ENCODE measurements at regions not wholly inside any gene's neighbourhood (a gene's known extent, or its start where the extent isn't known, plus 50 kb on each side); places are given as distances from the start of the nearest gene placed in this dataset.

DNA sequence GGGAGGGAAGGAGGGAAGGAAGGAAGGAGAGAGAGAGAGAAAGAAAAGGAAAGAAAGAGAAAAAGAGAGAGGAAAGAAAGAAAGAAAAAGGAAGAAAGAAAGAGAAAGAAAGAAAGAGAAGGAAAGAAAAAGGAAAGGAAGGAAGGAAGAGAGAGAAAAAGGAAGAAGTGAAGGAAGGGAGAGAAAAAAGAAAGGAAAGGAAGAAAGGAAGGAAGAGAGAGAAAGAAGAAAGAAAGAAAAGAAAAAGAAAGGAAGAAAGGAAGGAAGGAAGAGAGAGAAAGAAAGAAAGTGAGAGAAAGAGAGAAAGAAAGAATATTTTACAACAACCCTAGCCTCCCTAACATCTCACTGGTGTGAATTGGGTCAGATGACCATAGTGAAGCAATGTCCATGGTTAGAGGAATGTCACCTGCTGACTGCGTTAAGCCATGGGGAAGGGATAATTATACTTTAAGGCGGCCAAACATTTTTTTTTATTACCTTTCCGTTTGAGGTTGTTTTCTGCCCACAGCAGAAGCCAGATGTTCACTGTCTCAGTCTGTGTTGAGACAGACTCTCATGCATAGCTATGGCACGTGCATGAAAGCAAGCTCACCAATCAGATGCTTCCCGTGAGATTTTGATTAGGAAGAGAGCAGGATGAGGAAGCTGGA is 76.4 kb downstream of the SNRPE start (continued):
- TF ChIP-seq CTCF (conservative IDR thresholded peaks at IDR 0.05; ENCODE audit: low read depth in 2 of 2) (no peak), CREB1 (CRISPR knock-in tag; IDR thresholded peaks at IDR 0.05; ENCODE audit: low read depth) (no peak), EZH2phosphoT487 (IDR thresholded peaks at IDR 0.05; ENCODE audit: unreplicated experiment) (no peak), ETS1 (IDR thresholded peaks at IDR 0.05) (no peak), JUNB (IDR thresholded peaks at IDR 0.05; ENCODE audit: unreplicated experiment) (no peak), ZNF114 (CRISPR knock-in tag; IDR thresholded peaks at IDR 0.05) (no peak)

- Histone ChIP-seq H3K36me3 (ENCODE audit: insufficient read depth) (no peaks in the 10 kb centered on the region), H3K27ac (ENCODE audit: low read depth) (no peak overlapping the region), H3K79me2 (replicated peaks; ENCODE audit: insufficient read depth) (no peaks in the 10 kb centered on the region), H3F3A (replicated peaks; ENCODE audit: low read depth) (no peaks in the 10 kb centered on the region), H3K27me3 (ENCODE audit: insufficient read depth) (no peaks in the 10 kb centered on the region), H4K20me1 (replicated peaks; ENCODE audit: insufficient read depth) (no peaks in the 10 kb centered on the region), H3K4me1 (ENCODE audit: insufficient read depth) (no peaks in the 10 kb centered on the region), H2AFZ (peak overlapping the region; percentile 64), H3K9me2 (ENCODE audit: insufficient read depth) (no peaks in the 10 kb centered on the region), H3K4me3 (no peak overlapping the region), H3K4me2 (no peak overlapping the region)
- Mint-ChIP-seq H3K27me3 (ENCODE audit: insufficient read depth, low read depth, poor library complexity) (no peaks in the 10 kb centered on the region), H3K27ac (no peak overlapping the region), H3K36me3 (ENCODE audit: low read depth) (no peaks in the 10 kb centered on the region), H3K4me1 (no peaks in the 10 kb centered on the region; the same call in 2 of the 3 replicates), H3K4me3 (no peak overlapping the region), H3K9me3 (no peaks in the 10 kb centered on the region)
- ATAC-seq (no peak), DNase-seq (ENCODE audit: low spot score) (no peak)
- no peak for TF ChIP-seq NANOG (IDR thresholded peaks at IDR 0.05; ENCODE audit: borderline replicate concordance)
- TF ChIP-seq JUNB (IDR thresholded peaks at IDR 0.05; ENCODE audit: unreplicated experiment) = no peak
- no peak for TF ChIP-seq ZNF462 (CRISPR knock-in tag; IDR thresholded peaks at IDR 0.05)
- TF ChIP-seq EZH2phosphoT487 (IDR thresholded peaks at IDR 0.05; ENCODE audit: unreplicated experiment) = no peak
- TF ChIP-seq EZH2 (IDR thresholded peaks at IDR 0.05; ENCODE audit: low read depth, unreplicated experiment) = no peak
- no peak for TF ChIP-seq CREB1 (CRISPR knock-in tag; IDR thresholded peaks at IDR 0.05; ENCODE audit: low read depth)
- TF ChIP-seq, protein P1, sequence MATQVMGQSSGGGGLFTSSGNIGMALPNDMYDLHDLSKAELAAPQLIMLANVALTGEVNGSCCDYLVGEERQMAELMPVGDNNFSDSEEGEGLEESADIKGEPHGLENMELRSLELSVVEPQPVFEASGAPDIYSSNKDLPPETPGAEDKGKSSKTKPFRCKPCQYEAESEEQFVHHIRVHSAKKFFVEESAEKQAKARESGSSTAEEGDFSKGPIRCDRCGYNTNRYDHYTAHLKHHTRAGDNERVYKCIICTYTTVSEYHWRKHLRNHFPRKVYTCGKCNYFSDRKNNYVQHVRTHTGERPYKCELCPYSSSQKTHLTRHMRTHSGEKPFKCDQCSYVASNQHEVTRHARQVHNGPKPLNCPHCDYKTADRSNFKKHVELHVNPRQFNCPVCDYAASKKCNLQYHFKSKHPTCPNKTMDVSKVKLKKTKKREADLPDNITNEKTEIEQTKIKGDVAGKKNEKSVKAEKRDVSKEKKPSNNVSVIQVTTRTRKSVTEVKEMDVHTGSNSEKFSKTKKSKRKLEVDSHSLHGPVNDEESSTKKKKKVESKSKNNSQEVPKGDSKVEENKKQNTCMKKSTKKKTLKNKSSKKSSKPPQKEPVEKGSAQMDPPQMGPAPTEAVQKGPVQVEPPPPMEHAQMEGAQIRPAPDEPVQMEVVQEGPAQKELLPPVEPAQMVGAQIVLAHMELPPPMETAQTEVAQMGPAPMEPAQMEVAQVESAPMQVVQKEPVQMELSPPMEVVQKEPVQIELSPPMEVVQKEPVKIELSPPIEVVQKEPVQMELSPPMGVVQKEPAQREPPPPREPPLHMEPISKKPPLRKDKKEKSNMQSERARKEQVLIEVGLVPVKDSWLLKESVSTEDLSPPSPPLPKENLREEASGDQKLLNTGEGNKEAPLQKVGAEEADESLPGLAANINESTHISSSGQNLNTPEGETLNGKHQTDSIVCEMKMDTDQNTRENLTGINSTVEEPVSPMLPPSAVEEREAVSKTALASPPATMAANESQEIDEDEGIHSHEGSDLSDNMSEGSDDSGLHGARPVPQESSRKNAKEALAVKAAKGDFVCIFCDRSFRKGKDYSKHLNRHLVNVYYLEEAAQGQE (IDR thresholded peaks at IDR 0.05; ENCODE audit: unreplicated experiment) = no peak
- TF ChIP-seq POLR2AphosphoS5 (IDR thresholded peaks at IDR 0.05; ENCODE audit: low read depth) = no peak
These were observed 83.4 kb downstream of the SNRPE start for GRCh38 chr1:203944651-203945404.
